Ovary (tissue), 3 donors: ENCODE measurements at regions not wholly inside any gene's neighbourhood (a gene's known extent, or its start where the extent isn't known, plus 50 kb on each side); places are given as distances from the start of the nearest gene placed in this dataset.

Source experiments
- CTCF ChIP-seq, 3 donors: fragments of 450-650 bp in 2 of 3; fragments of 200-600 bp in 1 of 3; IDR thresholded peaks; one replicate each; pipeline versions ENCODE4 v1.5.1 to v1.8.0; 2016 to 2022; ENCODE audit warnings: antibody characterized with exemption in 3 of 3, mild to moderate bottlenecking in 1 of 3
- POLR2A ChIP-seq: fragments of 450-650 bp; IDR thresholded peaks from one replicate; pipeline ENCODE4 v1.6.1; 2017; ENCODE audit warnings: antibody characterized with exemption, mild to moderate bottlenecking, moderate library complexity
- donor health status: DM: no; HTN: no; CAD: no.

- TF ChIP-seq POLR2A (no peak), CTCF (IDR thresholded peaks at IDR 0.05) (no peak)
Measured at GRCh38 chr2:156944871-156945270, 312.6 kb upstream of the GALNT5 start.
